ENCODE measurements at regions not wholly inside any gene's neighbourhood (a gene's known extent, or its start where the extent isn't known, plus 50 kb on each side); places are given as distances from the start of the nearest gene placed in this dataset.

DNA sequence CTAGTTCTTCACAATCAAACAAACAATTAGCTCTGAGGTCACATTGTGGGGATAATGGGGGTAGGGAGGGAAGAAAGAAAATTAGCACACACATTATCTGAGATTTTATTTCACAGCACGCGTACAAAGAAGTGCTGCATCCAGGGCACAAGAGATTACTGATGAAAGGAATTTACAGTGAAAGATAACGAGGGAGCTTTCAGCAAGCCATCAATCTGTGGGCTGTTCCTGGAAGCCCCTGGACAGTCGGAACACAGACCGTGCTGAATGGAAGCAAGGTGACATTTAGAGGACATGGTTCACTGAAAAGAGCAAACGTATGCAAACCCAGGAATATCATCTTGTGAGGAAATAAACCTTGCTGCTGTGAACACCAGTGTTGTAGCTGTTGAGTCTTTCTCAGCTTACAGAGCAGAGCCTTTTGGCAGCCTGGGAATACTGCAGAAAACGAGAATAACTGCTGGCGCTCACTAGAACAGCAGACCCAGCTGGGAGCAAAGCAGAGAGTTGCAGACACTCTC, 63.2 kb downstream of the SCG2 start:
- Histone ChIP-seq H3K9me3 (ENCODE audit: low read depth, low read length) (no peaks in the 10 kb centered on the region), H3K79me2 (ENCODE audit: insufficient read depth, low read length) (no peaks in the 10 kb centered on the region), H3K27me3 (ENCODE audit: insufficient read depth, low read length) (peaks cover 9% of the 10 kb centered on the region), H3K4me3 (ENCODE audit: insufficient read depth, low read length) (no peak overlapping the region), H2AFZ (ENCODE audit: low read length) (peak overlapping the region; percentile 7), H3K4me1 (ENCODE audit: insufficient read depth, low read length) (no peaks in the 10 kb centered on the region), H3K36me3 (ENCODE audit: insufficient read depth, low read length) (no peaks in the 10 kb centered on the region), H3K4me2 (ENCODE audit: insufficient read depth, low read length) (no peak overlapping the region), H4K20me1 (ENCODE audit: insufficient read depth, low read length) (no peaks in the 10 kb centered on the region), H3K27ac (ENCODE audit: low read depth, low read length) (no peak overlapping the region)
- no peak for DNase-seq (ENCODE audit: insufficient read length, low spot score, missing footprints)
- TF ChIP-seq, protein P1, sequence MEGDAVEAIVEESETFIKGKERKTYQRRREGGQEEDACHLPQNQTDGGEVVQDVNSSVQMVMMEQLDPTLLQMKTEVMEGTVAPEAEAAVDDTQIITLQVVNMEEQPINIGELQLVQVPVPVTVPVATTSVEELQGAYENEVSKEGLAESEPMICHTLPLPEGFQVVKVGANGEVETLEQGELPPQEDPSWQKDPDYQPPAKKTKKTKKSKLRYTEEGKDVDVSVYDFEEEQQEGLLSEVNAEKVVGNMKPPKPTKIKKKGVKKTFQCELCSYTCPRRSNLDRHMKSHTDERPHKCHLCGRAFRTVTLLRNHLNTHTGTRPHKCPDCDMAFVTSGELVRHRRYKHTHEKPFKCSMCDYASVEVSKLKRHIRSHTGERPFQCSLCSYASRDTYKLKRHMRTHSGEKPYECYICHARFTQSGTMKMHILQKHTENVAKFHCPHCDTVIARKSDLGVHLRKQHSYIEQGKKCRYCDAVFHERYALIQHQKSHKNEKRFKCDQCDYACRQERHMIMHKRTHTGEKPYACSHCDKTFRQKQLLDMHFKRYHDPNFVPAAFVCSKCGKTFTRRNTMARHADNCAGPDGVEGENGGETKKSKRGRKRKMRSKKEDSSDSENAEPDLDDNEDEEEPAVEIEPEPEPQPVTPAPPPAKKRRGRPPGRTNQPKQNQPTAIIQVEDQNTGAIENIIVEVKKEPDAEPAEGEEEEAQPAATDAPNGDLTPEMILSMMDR (IDR thresholded peaks at IDR 0.05; ENCODE audit: extremely low read depth, low read depth, low read length) = no peak

DNA sequence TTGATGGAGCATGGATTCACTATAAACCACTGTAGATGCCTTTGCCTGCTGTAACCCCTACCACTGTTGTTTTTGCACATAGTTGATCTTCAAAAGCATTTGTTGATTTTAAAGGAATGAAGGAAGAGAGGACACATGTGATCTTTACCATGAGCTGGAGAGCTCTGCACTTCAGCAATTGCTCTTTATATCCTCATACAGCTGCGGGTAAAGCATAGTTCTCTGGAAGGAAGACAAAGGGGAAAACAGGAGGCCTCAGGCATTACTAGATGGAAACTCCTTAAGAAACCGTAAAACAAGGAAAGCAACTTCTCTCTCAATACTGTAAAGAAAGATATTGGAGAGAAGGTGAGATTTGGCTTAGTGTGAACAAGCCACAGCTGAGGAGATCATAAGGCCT, 60.6 kb downstream of the SCG2 start:
- Histone ChIP-seq H3K79me2 (ENCODE audit: insufficient read depth, low read length) (no peaks in the 10 kb centered on the region), H2AFZ (ENCODE audit: low read length) (no peak overlapping the region), H3K4me3 (ENCODE audit: insufficient read depth, low read length) (no peak overlapping the region), H4K20me1 (ENCODE audit: insufficient read depth, low read length) (no peaks in the 10 kb centered on the region), H3K4me2 (ENCODE audit: insufficient read depth, low read length) (no peak overlapping the region), H3K36me3 (ENCODE audit: insufficient read depth, low read length) (no peaks in the 10 kb centered on the region), H3K27me3 (ENCODE audit: insufficient read depth, low read length) (peaks cover 9% of the 10 kb centered on the region), H3K9me3 (ENCODE audit: low read depth, low read length) (no peaks in the 10 kb centered on the region), H3K4me1 (ENCODE audit: insufficient read depth, low read length) (no peaks in the 10 kb centered on the region), H3K27ac (ENCODE audit: low read depth, low read length) (no peak overlapping the region)
- no peak for DNase-seq (ENCODE audit: insufficient read length, low spot score, missing footprints)
- TF ChIP-seq, protein P1 (IDR thresholded peaks at IDR 0.05; ENCODE audit: extremely low read depth, low read depth, low read length) = no peak

DNA sequence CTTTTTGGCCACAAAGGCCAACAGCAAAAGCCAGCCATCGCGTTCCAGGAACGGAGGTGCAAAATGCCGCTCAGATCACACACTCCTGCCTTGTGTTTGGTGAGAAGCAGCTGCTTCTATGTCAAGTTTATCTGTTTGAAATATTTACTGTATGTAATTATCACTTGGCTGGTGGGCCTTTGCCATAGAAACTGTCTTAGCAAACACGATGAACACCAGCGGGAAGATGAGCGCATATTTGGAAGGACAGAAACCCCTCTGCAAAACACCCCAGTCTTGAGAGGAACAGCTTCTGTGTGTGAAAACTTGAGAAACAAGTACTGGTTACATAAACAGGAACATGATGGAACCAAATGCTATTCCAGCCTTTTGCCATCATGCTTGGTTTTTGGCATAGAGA, 59.7 kb downstream of the SCG2 start:
- H3K79me2 ChIP-seq (ENCODE audit: insufficient read depth, low read length) = no peaks in the 10 kb centered on the region
- H3K4me3 ChIP-seq (ENCODE audit: insufficient read depth, low read length) = no peak overlapping the region
- no peaks in the 10 kb centered on the region for H3K36me3 ChIP-seq (ENCODE audit: insufficient read depth, low read length)
- no peaks in the 10 kb centered on the region for H3K9me3 ChIP-seq (ENCODE audit: low read depth, low read length)
- H4K20me1 ChIP-seq (ENCODE audit: insufficient read depth, low read length) = no peaks in the 10 kb centered on the region
- H3K4me1 ChIP-seq (ENCODE audit: insufficient read depth, low read length) = no peaks in the 10 kb centered on the region
- H3K4me2 ChIP-seq (ENCODE audit: insufficient read depth, low read length) = no peak overlapping the region
- DNase-seq (ENCODE audit: insufficient read length, low spot score, missing footprints) = no peak
- H3K27ac ChIP-seq (ENCODE audit: low read depth, low read length) = no peak overlapping the region
- peaks cover 9% of the 10 kb centered on the region for H3K27me3 ChIP-seq (ENCODE audit: insufficient read depth, low read length)
- TF ChIP-seq, protein P1 (IDR thresholded peaks at IDR 0.05; ENCODE audit: extremely low read depth, low read depth, low read length) = no peak
- no peak overlapping the region for H2AFZ ChIP-seq (ENCODE audit: low read length)

DNA sequence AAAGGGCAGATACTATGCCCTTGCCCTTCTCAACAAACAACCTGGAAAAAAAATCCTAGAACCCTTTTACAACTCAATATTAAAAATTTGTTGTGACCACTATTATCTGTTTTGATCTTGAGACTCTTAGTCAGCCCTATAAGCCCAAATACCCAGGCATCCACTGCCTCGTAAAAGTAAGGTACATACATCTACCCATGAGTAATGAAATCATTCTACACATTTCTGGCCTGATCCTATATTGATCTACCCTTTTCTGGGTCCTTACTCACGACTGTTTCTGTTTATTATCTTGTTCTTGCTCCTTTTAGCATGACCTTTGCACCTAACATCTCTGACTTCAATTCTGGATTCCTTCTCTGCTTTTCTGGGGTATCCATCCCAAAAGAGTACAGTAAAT, 56.8 kb downstream of the SCG2 start:
- Histone ChIP-seq H3K4me2 (ENCODE audit: insufficient read depth, low read length) (no peak overlapping the region), H3K27ac (ENCODE audit: low read depth, low read length) (no peak overlapping the region), H3K36me3 (ENCODE audit: insufficient read depth, low read length) (no peaks in the 10 kb centered on the region), H3K79me2 (ENCODE audit: insufficient read depth, low read length) (no peaks in the 10 kb centered on the region), H3K4me3 (ENCODE audit: insufficient read depth, low read length) (no peak overlapping the region), H2AFZ (ENCODE audit: low read length) (no peak overlapping the region), H3K4me1 (ENCODE audit: insufficient read depth, low read length) (peaks cover 8% of the 10 kb centered on the region), H4K20me1 (ENCODE audit: insufficient read depth, low read length) (no peaks in the 10 kb centered on the region), H3K27me3 (ENCODE audit: insufficient read depth, low read length) (peaks cover 9% of the 10 kb centered on the region), H3K9me3 (ENCODE audit: low read depth, low read length) (no peaks in the 10 kb centered on the region)
- TF ChIP-seq, protein P1 (IDR thresholded peaks at IDR 0.05; ENCODE audit: extremely low read depth, low read depth, low read length) = no peak
- no peak for DNase-seq (ENCODE audit: insufficient read length, low spot score, missing footprints)
